Upper lobe of left lung (tissue), 4 donors: ENCODE measurements at regions not wholly inside any gene's neighbourhood (a gene's known extent, or its start where the extent isn't known, plus 50 kb on each side); places are given as distances from the start of the nearest gene placed in this dataset.

Experiments used
- CTCF ChIP-seq, 6 experiments: fragments of 450-650 bp in 4 of 6; fragments of 200-600 bp in 2 of 6; sonication (generic) in 2 of 6; IDR thresholded peaks; one replicate each; pipeline ENCODE4 v1.5.1; 2016 to 2019; ENCODE audit warnings: antibody characterized with exemption in 6 of 6
- POLR2A ChIP-seq, 4 donors: fragments of 450-650 bp; IDR thresholded peaks; one replicate each; pipeline ENCODE4 v1.5.1; 2016 to 2017; ENCODE audit warnings: antibody characterized with exemption in 4 of 4, mild to moderate bottlenecking in 2 of 4

- no peak for TF ChIP-seq POLR2A (IDR thresholded peaks at IDR 0.05)
- no peak for TF ChIP-seq CTCF (IDR thresholded peaks at IDR 0.05)
Observed at GRCh38 chr13:104750377-104750776, 1684.2 kb upstream of the SLC10A2 start.
